GM23338 (cell line): ENCODE measurements at regions not wholly inside any gene's neighbourhood (a gene's known extent, or its start where the extent isn't known, plus 50 kb on each side); places are given as distances from the start of the nearest gene placed in this dataset.

Source experiments
- ATAC-seq: fragments of 200-7000 bp; cut with Tn5 transposase; 3 replicates; pipeline ENCODE4 v1.9.1; 2020
- DNase-seq: peaks from one replicate; pipeline ENCODE4 v3.0.0-alpha.2; 2015; ENCODE audit warnings: low spot score
- H2AFZ ChIP-seq: fragments of 200-600 bp; sonication (generic); 2 replicates; pipeline ENCODE4 v1.8.0; 2016; ENCODE audit warnings: antibody characterized with exemption, mild to moderate bottlenecking, moderate library complexity
- H3F3A ChIP-seq: fragments of 200-600 bp; sonication (generic); replicated peaks from 2 replicates; pipeline ENCODE4 v1.8.0; 2017; ENCODE audit warnings: antibody characterized with exemption, mixed run types, low read depth
- H3K27ac ChIP-seq: fragments of 200-600 bp; sonication (generic); 2 replicates; pipeline ENCODE4 v1.6.1; 2016; ENCODE audit warnings: low read depth
- H3K27me3 ChIP-seq: fragments of 200-600 bp; sonication (generic); 2 replicates; pipeline ENCODE4 v1.8.0; 2016; ENCODE audit warnings: mild to moderate bottlenecking, mixed run types, moderate library complexity; ENCODE audit not compliant: insufficient read depth
- H3K36me3 ChIP-seq: fragments of 200-600 bp; sonication (generic); 2 replicates; pipeline ENCODE4 v1.8.0; 2016; ENCODE audit warnings: mild to moderate bottlenecking; ENCODE audit not compliant: insufficient read depth
- H3K4me1 ChIP-seq: fragments of 200-600 bp; sonication (generic); 2 replicates; pipeline ENCODE4 v1.8.0; 2016; ENCODE audit warnings: mild to moderate bottlenecking, moderate library complexity; ENCODE audit not compliant: insufficient read depth
- H3K4me2 ChIP-seq: fragments of 200-600 bp; sonication (generic); 2 replicates; pipeline ENCODE4 v1.7.1; 2017; ENCODE audit warnings: mixed run types
- H3K4me3 ChIP-seq: fragments of 200-600 bp; sonication (generic); 2 replicates; pipeline ENCODE4 v1.6.1; 2016; ENCODE audit warnings: mixed run types
- H3K79me2 ChIP-seq: fragments of 200-600 bp; sonication (generic); replicated peaks from 2 replicates; pipeline ENCODE4 v1.8.0; 2017; ENCODE audit warnings: mild to moderate bottlenecking; ENCODE audit not compliant: insufficient read depth
- H3K9me2 ChIP-seq: fragments of 200-600 bp; sonication (generic); 2 replicates; pipeline ENCODE4 v1.8.0; 2017; ENCODE audit not compliant: insufficient read depth
- H4K20me1 ChIP-seq: fragments of 200-600 bp; sonication (generic); replicated peaks from 2 replicates; pipeline ENCODE4 v1.8.0; 2017; ENCODE audit warnings: mild to moderate bottlenecking; ENCODE audit not compliant: insufficient read depth
- H3K27ac Mint-ChIP-seq: 2 replicates; pipeline ENCODE4 v1.8.0; 2020; ENCODE audit warnings: inconsistent platforms, mild to moderate bottlenecking, moderate library complexity, mixed read lengths
- H3K27me3 Mint-ChIP-seq: 3 replicates; pipeline ENCODE4 v1.8.0; 2022; ENCODE audit warnings: low read depth, mild to moderate bottlenecking, moderate library complexity, mixed read lengths, inconsistent platforms; ENCODE audit not compliant: insufficient read depth, poor library complexity
- H3K36me3 Mint-ChIP-seq: 3 replicates; pipeline ENCODE4 v1.8.0; 2021; ENCODE audit warnings: low read depth, mild to moderate bottlenecking, inconsistent platforms, moderate library complexity, mixed read lengths
- H3K4me1 Mint-ChIP-seq: 3 replicates; pipeline ENCODE4 v1.8.0; 2020; ENCODE audit warnings: mild to moderate bottlenecking, inconsistent platforms, mixed read lengths
- H3K4me3 Mint-ChIP-seq: 3 replicates; pipeline ENCODE4 v1.8.0; 2021; ENCODE audit warnings: moderate library complexity, mild to moderate bottlenecking, inconsistent platforms, mixed read lengths
- H3K9me3 Mint-ChIP-seq: 3 replicates; pipeline ENCODE4 v1.8.0; 2020; ENCODE audit warnings: moderate library complexity, mild to moderate bottlenecking, inconsistent platforms, mixed read lengths
- CREB1 ChIP-seq: fragments of 250-450 bp; sonication (Bioruptor Pico); IDR thresholded peaks from 2 replicates; pipeline ENCODE4 v1.5.0; 2020; ENCODE audit warnings: low read depth, mild to moderate bottlenecking, moderate library complexity
- CTCF ChIP-seq, 2 experiments: fragments of 200-600 bp in 1 of 2; sonication (generic) in 1 of 2; conservative IDR thresholded peaks; 2 replicates each; pipeline versions ENCODE4 v1.5.1 to v1.6.1; 2016 to 2017; ENCODE audit warnings: antibody characterized with exemption in 2 of 2, low read depth in 2 of 2, mild to moderate bottlenecking in 2 of 2, moderate library complexity in 1 of 2
- ETS1 ChIP-seq: IDR thresholded peaks from 2 replicates; pipeline ENCODE4 v1.6.1; 2016; ENCODE audit warnings: antibody characterized with exemption
- EZH2 ChIP-seq: fragments of 200-600 bp; sonication (generic); IDR thresholded peaks from one replicate; pipeline ENCODE4 v1.8.0; 2017; ENCODE audit warnings: antibody characterized with exemption, mild to moderate bottlenecking, low read depth; ENCODE audit not compliant: unreplicated experiment
- EZH2phosphoT487 ChIP-seq: fragments of 200-600 bp; sonication (generic); IDR thresholded peaks from one replicate; pipeline ENCODE4 v1.8.1; 2018; ENCODE audit warnings: antibody characterized with exemption; ENCODE audit not compliant: unreplicated experiment
- JUNB ChIP-seq: IDR thresholded peaks from one replicate; pipeline ENCODE4 v1.6.1; 2016; ENCODE audit warnings: antibody characterized with exemption; ENCODE audit not compliant: unreplicated experiment
- NANOG ChIP-seq: IDR thresholded peaks from 2 replicates; pipeline ENCODE4 v1.6.1; 2016; ENCODE audit warnings: antibody characterized with exemption, borderline replicate concordance
- POLR2AphosphoS5 ChIP-seq: IDR thresholded peaks from 2 replicates; pipeline ENCODE4 v1.6.1; 2016; ENCODE audit warnings: antibody characterized with exemption, low read depth
- REST ChIP-seq: IDR thresholded peaks from one replicate; pipeline ENCODE4 v1.6.1; 2018; ENCODE audit warnings: antibody characterized with exemption; ENCODE audit not compliant: unreplicated experiment
- STAT1 ChIP-seq: IDR thresholded peaks from one replicate; pipeline ENCODE4 v1.6.1; 2016; ENCODE audit warnings: antibody characterized with exemption; ENCODE audit not compliant: unreplicated experiment
- ZNF114 ChIP-seq: fragments of 250-450 bp; sonication (Bioruptor Pico); IDR thresholded peaks from 2 replicates; pipeline ENCODE4 v1.5.0; 2020; ENCODE audit warnings: mild to moderate bottlenecking, moderate library complexity
- ZNF331 ChIP-seq: fragments of 250-450 bp; sonication (Bioruptor Pico); IDR thresholded peaks from 2 replicates; pipeline ENCODE4 v1.5.0; 2020; ENCODE audit warnings: low read depth, mild to moderate bottlenecking, moderate library complexity
- ZNF462 ChIP-seq: fragments of 250-450 bp; sonication (Bioruptor Pico); IDR thresholded peaks from 2 replicates; pipeline ENCODE4 v1.5.0; 2020; ENCODE audit warnings: mild to moderate bottlenecking, moderate library complexity

- H3K36me3 Mint-ChIP-seq: no peaks in the 10 kb centered on the region
- H3K27ac Mint-ChIP-seq: no peak overlapping the region
- Histone ChIP-seq H3K27me3 (0 out of 2 replicates have a peak, but pooled peaks cover 6% of the 10 kb centered on the region), H3K9me2 (no peaks in the 10 kb centered on the region; the same call in 1 of the 2 replicates), H3F3A (peaks cover 12% of the 10 kb centered on the region; the same call in 1 of the 2 replicates), H3K4me2 (peak overlapping the region; percentile 80), H3K4me3 (no peak overlapping the region), H3K27ac (no peak overlapping the region; the same call in 1 of the 2 replicates), H3K4me1 (peaks cover 48% of the 10 kb centered on the region), H3K36me3 (no peaks in the 10 kb centered on the region), H3K79me2 (no peaks in the 10 kb centered on the region), H2AFZ (no peak overlapping the region; the same call in 1 of the 2 replicates), H4K20me1 (no peaks in the 10 kb centered on the region)
- ATAC-seq (no peak), DNase-seq (no peak)
- H3K4me1 Mint-ChIP-seq: peaks cover 60% of the 10 kb centered on the region
- no peaks in the 10 kb centered on the region for H3K9me3 Mint-ChIP-seq
- peaks cover 29% of the 10 kb centered on the region for H3K27me3 Mint-ChIP-seq
- TF ChIP-seq ZNF331 (no peak), STAT1 (no peak), EZH2 (no peak), NANOG (no peak), CREB1 (CRISPR knock-in tag) (no peak), ZNF114 (no peak), JUNB (no peak), ETS1 (no peak), ZNF462 (no peak), POLR2AphosphoS5 (no peak), EZH2phosphoT487 (no peak), REST (no peak), CTCF (conservative IDR thresholded peaks at IDR 0.05; ENCODE audit: low read depth in 2 of 2) (no peak)
- 0 out of 3 replicates have a peak overlapping the region, but pooled peaks have one; percentile 19 for H3K4me3 Mint-ChIP-seq
These were observed 54.5 kb upstream of the LCTL start for GRCh38 chr15:66620341-66620740.
